A673 (cell line): ENCODE measurements at regions not wholly inside any gene's neighbourhood (a gene's known extent, or its start where the extent isn't known, plus 50 kb on each side); places are given as distances from the start of the nearest gene placed in this dataset.

Experiments used
- CTCF ChIP-seq: fragments of 300-800, 200-600 bp; sonication (generic); conservative IDR thresholded peaks from 2 replicates; pipeline ENCODE4 v1.5.1; 2017; ENCODE audit warnings: low read depth, mild to moderate bottlenecking, antibody characterized with exemption, low read length, moderate library complexity, mixed read lengths
- EZH2 ChIP-seq: fragments of 200-600 bp; sonication (generic); IDR thresholded peaks from 2 replicates; pipeline ENCODE4 v1.6.1; 2017; ENCODE audit warnings: borderline replicate concordance, low read depth, mild to moderate bottlenecking, mixed read lengths, antibody characterized with exemption, low read length; ENCODE audit not compliant: poor library complexity, severe bottlenecking

GRCh38 chr2:152858594-152859265, 140.3 kb downstream of the ARL6IP6 start:
- TF ChIP-seq CTCF (no peak), EZH2 (no peak)
